OCI-LY7 (cell line): ENCODE measurements at regions not wholly inside any gene's neighbourhood (a gene's known extent, or its start where the extent isn't known, plus 50 kb on each side); places are given as distances from the start of the nearest gene placed in this dataset.

Source experiments
- BruUV-seq: library from RNA; stranded (reverse); fragments of 400-500 nt; replicated peaks from 2 replicates; lab custom pipeline; 2021; lab: Mats Ljungman, UMichigan
- CTCF ChIA-PET: fragments of 300-600 bp; sonication (Branson Sonifier 250); formaldehyde crosslinking; loops from one replicate; lab custom pipeline; 2022; ENCODE audit warnings: antibody characterized with exemption; ENCODE audit not compliant: unreplicated experiment; lab: Charles Lee
- POLR2A ChIA-PET: fragments of 300-600 bp; sonication (Branson Sonifier 250); formaldehyde crosslinking; loops from one replicate; lab custom pipeline; 2022; ENCODE audit warnings: antibody characterized with exemption; lab: Charles Lee
- DNase-seq: peaks from one replicate; pipeline ENCODE4 v3.0.0-alpha.2; 2015; ENCODE audit warnings: low spot score
- H2AFZ ChIP-seq: fragments of 200-600 bp; sonication (generic), shearing (Covaris generic); 2 replicates; pipeline ENCODE4 v1.6.1; 2014; ENCODE audit warnings: mild to moderate bottlenecking, antibody characterized with exemption, low read length, moderate library complexity
- H3K27ac ChIP-seq: fragments of 200-600 bp; sonication (generic); 2 replicates; pipeline ENCODE4 v1.5.1; 2014; ENCODE audit warnings: mixed run types, low read depth, mild to moderate bottlenecking, moderate library complexity, low read length, inconsistent platforms; ENCODE audit not compliant: poor library complexity, severe bottlenecking
- H3K36me3 ChIP-seq: fragments of 200-600 bp; sonication (generic); 2 replicates; pipeline ENCODE4 v1.6.1; 2014; ENCODE audit warnings: mild to moderate bottlenecking, antibody characterized with exemption, low read length, moderate library complexity, mixed read lengths; ENCODE audit not compliant: insufficient read depth
- H3K4me1 ChIP-seq: fragments of 200-600 bp; sonication (generic); 2 replicates; pipeline ENCODE4 v1.5.1; 2014; ENCODE audit warnings: mild to moderate bottlenecking, low read length; ENCODE audit not compliant: insufficient read depth, poor library complexity, severe bottlenecking
- H3K4me2 ChIP-seq: fragments of 200-600 bp; sonication (generic); 2 replicates; pipeline ENCODE4 v1.6.1; 2014; ENCODE audit warnings: mild to moderate bottlenecking, low read length
- H3K4me3 ChIP-seq: fragments of 200-600 bp; sonication (generic); 2 replicates; pipeline ENCODE4 v1.5.1; 2014; ENCODE audit warnings: mild to moderate bottlenecking, low read depth, low read length; ENCODE audit not compliant: poor library complexity, severe bottlenecking
- H3K79me2 ChIP-seq: fragments of 200-600 bp; sonication (generic); 2 replicates; pipeline ENCODE4 v1.6.1; 2016; ENCODE audit warnings: low read depth, mild to moderate bottlenecking, low read length, moderate library complexity, mixed read lengths; ENCODE audit not compliant: insufficient read depth
- H3K9me2 ChIP-seq: fragments of 200-600 bp; sonication (generic); 2 replicates; pipeline ENCODE4 v1.6.1; 2016; ENCODE audit warnings: mild to moderate bottlenecking, low read length, mixed read lengths; ENCODE audit not compliant: insufficient read depth
- H3K9me3 ChIP-seq: fragments of 200-600 bp; sonication (generic); 2 replicates; pipeline ENCODE4 v1.6.1; 2014; ENCODE audit warnings: mild to moderate bottlenecking, mixed run types, low read length, mixed read lengths
- H4K20me1 ChIP-seq: fragments of 200-600 bp; sonication (generic); 2 replicates; pipeline ENCODE4 v1.6.1; 2014; ENCODE audit warnings: mild to moderate bottlenecking, antibody characterized with exemption, low read length, moderate library complexity, mixed read lengths; ENCODE audit not compliant: insufficient read depth
- CTCF ChIP-seq: fragments of 200-600 bp; sonication (generic); conservative IDR thresholded peaks from 2 replicates; pipeline ENCODE4 v1.5.1; 2014; ENCODE audit warnings: mild to moderate bottlenecking, antibody characterized with exemption, low read length, moderate library complexity, mixed read lengths
- EZH2phosphoT487 ChIP-seq: fragments of 200-600 bp; sonication (generic); IDR thresholded peaks from 2 replicates; pipeline ENCODE4 v1.6.1; 2018; ENCODE audit warnings: low read depth, borderline replicate concordance, mild to moderate bottlenecking, mixed run types, antibody characterized with exemption, low read length, moderate library complexity, mixed read lengths
- intact Hi-C: fragments of 100-400 bp; cut with micrococcal nuclease; formaldehyde crosslinking; loops from one replicate; pipeline ENCODE4 v1.10.0; 2022; ENCODE audit not compliant: unreplicated experiment

GRCh38 chr6:71138376-71138775 lies 150.2 kb upstream of the OGFRL1 start:
- Histone ChIP-seq H3K9me2 (no peaks in the 10 kb centered on the region), H3K79me2 (no peaks in the 10 kb centered on the region), H2AFZ (no peak overlapping the region), H3K27ac (no peak overlapping the region), H3K9me3 (no peaks in the 10 kb centered on the region), H3K4me1 (no peaks in the 10 kb centered on the region), H4K20me1 (no peaks in the 10 kb centered on the region), H3K4me3 (no peak overlapping the region), H3K36me3 (no peaks in the 10 kb centered on the region), H3K4me2 (no peak overlapping the region)
- TF ChIP-seq EZH2phosphoT487 (no peak), CTCF (no peak)
- no TSS peak for BruUV-seq
- POLR2A ChIA-PET = no interaction called here
- DNase-seq = no peak
- CTCF ChIA-PET = no interaction called here
- intact Hi-C loops = no loop called here

- Histone ChIP-seq H3K4me2 (no peak overlapping the region), H3K4me3 (no peak overlapping the region), H2AFZ (no peak overlapping the region), H3K27ac (no peak overlapping the region), H3K9me2 (no peaks in the 10 kb centered on the region), H3K4me1 (no peaks in the 10 kb centered on the region), H3K36me3 (no peaks in the 10 kb centered on the region), H3K9me3 (no peaks in the 10 kb centered on the region), H3K79me2 (no peaks in the 10 kb centered on the region), H4K20me1 (no peaks in the 10 kb centered on the region)
- ChIA-PET POLR2A (no interaction called here), CTCF (no interaction called here)
- intact Hi-C loops = no loop called here
- TF ChIP-seq CTCF (no peak), EZH2phosphoT487 (no peak)
- BruUV-seq = no TSS peak
- no peak for DNase-seq
These were observed 149.4 kb upstream of the OGFRL1 start for GRCh38 chr6:71139249-71139648.

GRCh38 chr6:71153755-71154325 lies 134.8 kb upstream of the OGFRL1 start:
- no peak overlapping the region for H3K4me2 ChIP-seq
- no peaks in the 10 kb centered on the region for H3K9me3 ChIP-seq
- ChIA-PET POLR2A (no interaction called here), CTCF (no interaction called here)
- H3K79me2 ChIP-seq = no peaks in the 10 kb centered on the region
- H2AFZ ChIP-seq = no peak overlapping the region
- DNase-seq = no peak
- H3K27ac ChIP-seq = no peak overlapping the region
- no peaks in the 10 kb centered on the region for H3K36me3 ChIP-seq
- H4K20me1 ChIP-seq = no peaks in the 10 kb centered on the region
- no peaks in the 10 kb centered on the region for H3K4me1 ChIP-seq
- intact Hi-C loops = no loop called here
- no peak overlapping the region for H3K4me3 ChIP-seq
- no peaks in the 10 kb centered on the region for H3K9me2 ChIP-seq
- TF ChIP-seq CTCF (no peak), EZH2phosphoT487 (no peak)
- BruUV-seq = no TSS peak
